CD4-positive, CD25-positive, alpha-beta regulatory T cell (primary cell): ENCODE measurements at regions not wholly inside any gene's neighbourhood (a gene's known extent, or its start where the extent isn't known, plus 50 kb on each side); places are given as distances from the start of the nearest gene placed in this dataset.

Source experiments
- ATAC-seq, 2 donors: fragments of 150-1000 bp; cut with Tn5 transposase; one replicate each; pipeline ENCODE4 v1.10.0; 2021; ENCODE audit warnings: low read depth in 2 of 2, moderate number of reproducible peaks in 2 of 2, moderate library complexity in 1 of 2
- DNase-seq, 3 donors: peaks; one replicate each; pipeline versions ENCODE4 v3.0.0 to v3.0.0-alpha.2; 2012 to 2022; ENCODE audit warnings: mixed read lengths in 1 of 3
- H3K27ac ChIP-seq: one replicate; pipeline ENCODE4 v1.7.0; 2013; ENCODE audit warnings: mild to moderate bottlenecking, low read length; ENCODE audit not compliant: insufficient read depth, poor library complexity, severe bottlenecking
- H3K27me3 ChIP-seq: one replicate; pipeline ENCODE4 v1.7.0; 2013; ENCODE audit warnings: low read length; ENCODE audit not compliant: control insufficient read depth, insufficient read depth
- H3K36me3 ChIP-seq: one replicate; pipeline ENCODE4 v1.7.0; 2013; ENCODE audit warnings: mild to moderate bottlenecking, low read length, moderate library complexity; ENCODE audit not compliant: control insufficient read depth, insufficient read depth
- H3K4me1 ChIP-seq: 2 replicates; pipeline ENCODE4 v1.7.0; 2013; ENCODE audit warnings: mild to moderate bottlenecking, low read length; ENCODE audit not compliant: insufficient read depth, control insufficient read depth, poor library complexity, severe bottlenecking
- H3K4me3 ChIP-seq: one replicate; pipeline ENCODE4 v1.7.0; 2013; ENCODE audit warnings: low read depth, mild to moderate bottlenecking, low read length, moderate library complexity
- H3K9me3 ChIP-seq, 2 experiments: 1 replicate in 1 of 2; 2 replicates in 1 of 2; pipeline ENCODE4 v1.7.0; 2013; ENCODE audit warnings: low read length in 2 of 2, mild to moderate bottlenecking in 1 of 2, moderate library complexity in 1 of 2; ENCODE audit not compliant: control insufficient read depth in 2 of 2
- H3K27ac Mint-ChIP-seq, 3 donors: one replicate each; pipeline ENCODE4 v1.8.0; 2020 to 2022; ENCODE audit warnings: mild to moderate bottlenecking in 3 of 3, mixed read lengths in 3 of 3, moderate library complexity in 2 of 3
- H3K27me3 Mint-ChIP-seq: one replicate; pipeline ENCODE4 v1.8.0; 2022; ENCODE audit warnings: mild to moderate bottlenecking, mixed read lengths
- H3K36me3 Mint-ChIP-seq: one replicate; pipeline ENCODE4 v1.8.0; 2020; ENCODE audit warnings: mixed read lengths
- H3K4me1 Mint-ChIP-seq, 4 donors: one replicate each; pipeline ENCODE4 v1.8.0; 2020 to 2022; ENCODE audit warnings: mixed read lengths in 4 of 4, mild to moderate bottlenecking in 1 of 4
- H3K4me3 Mint-ChIP-seq, 4 donors: one replicate each; pipeline ENCODE4 v1.8.0; 2020 to 2022; ENCODE audit warnings: mild to moderate bottlenecking in 4 of 4, mixed read lengths in 4 of 4, moderate library complexity in 3 of 4
- H3K9me3 Mint-ChIP-seq, 7 donors: one replicate each; pipeline ENCODE4 v1.8.0; 2020 to 2022; ENCODE audit warnings: mixed read lengths in 7 of 7, mild to moderate bottlenecking in 3 of 7, moderate library complexity in 2 of 7

- H3K27me3 Mint-ChIP-seq = no peaks in the 10 kb centered on the region
- H3K9me3 Mint-ChIP-seq = peaks cover under 1 to 21% (median 10%) of the 10 kb centered on the region in 7 donors
These were observed 887.2 kb upstream of the LRATD1 start for GRCh38 chr2:13745330-13745729.

GRCh38 chr2:13751955-13752354 is 880.6 kb upstream of the LRATD1 start:
- H3K9me3 Mint-ChIP-seq = peaks cover 0 to 17% (median 7%) of the 10 kb centered on the region in 7 donors
- no peak overlapping the region for H3K4me3 ChIP-seq

More at GRCh38 chr2:13745330-13745729, 887.2 kb upstream of the LRATD1 start:
- Histone ChIP-seq H3K9me3 (peaks cover 0 to 12% of the 10 kb centered on the region in 2 experiments), H3K4me1 (no peaks in the 10 kb centered on the region), H3K27ac (no peak overlapping the region), H3K4me3 (no peak overlapping the region), H3K36me3 (no peaks in the 10 kb centered on the region), H3K27me3 (no peaks in the 10 kb centered on the region)
- no peak for DNase-seq
- H3K4me1 Mint-ChIP-seq = no peaks in the 10 kb centered on the region
- H3K36me3 Mint-ChIP-seq = no peaks in the 10 kb centered on the region
- no peak for ATAC-seq
- no peak overlapping the region for H3K4me3 Mint-ChIP-seq
- no peak overlapping the region for H3K27ac Mint-ChIP-seq

GRCh38 chr2:13758412-13758811 is 874.1 kb upstream of the LRATD1 start:
- Histone ChIP-seq H3K27ac (no peak overlapping the region), H3K9me3 (peaks cover 0 to 11% of the 10 kb centered on the region in 2 experiments), H3K4me3 (no peak overlapping the region), H3K4me1 (no peaks in the 10 kb centered on the region), H3K27me3 (no peaks in the 10 kb centered on the region), H3K36me3 (no peaks in the 10 kb centered on the region)
- H3K9me3 Mint-ChIP-seq = peaks cover 1 to 12% (median 4%) of the 10 kb centered on the region in 7 donors
- no peaks in the 10 kb centered on the region for H3K27me3 Mint-ChIP-seq
- DNase-seq = no peak
- no peak overlapping the region for H3K27ac Mint-ChIP-seq
- H3K36me3 Mint-ChIP-seq = no peaks in the 10 kb centered on the region
- H3K4me3 Mint-ChIP-seq = no peak overlapping the region
- no peak for ATAC-seq
- H3K4me1 Mint-ChIP-seq = no peaks in the 10 kb centered on the region

More at GRCh38 chr2:13751955-13752354, 880.6 kb upstream of the LRATD1 start:
- DNase-seq (no peak), ATAC-seq (no peak)
- no peaks in the 10 kb centered on the region for H3K4me1 Mint-ChIP-seq
- Histone ChIP-seq H3K9me3 (no peaks in the 10 kb centered on the region), H3K27ac (no peak overlapping the region), H3K36me3 (no peaks in the 10 kb centered on the region), H3K27me3 (no peaks in the 10 kb centered on the region), H3K4me1 (no peaks in the 10 kb centered on the region)
- no peaks in the 10 kb centered on the region for H3K36me3 Mint-ChIP-seq
- H3K27ac Mint-ChIP-seq = no peak overlapping the region
- H3K27me3 Mint-ChIP-seq = no peaks in the 10 kb centered on the region
- H3K4me3 Mint-ChIP-seq = no peak overlapping the region

- ATAC-seq (no peak), DNase-seq (no peak)
- H3K36me3 ChIP-seq = no peaks in the 10 kb centered on the region
- Mint-ChIP-seq H3K4me1 (no peaks in the 10 kb centered on the region), H3K27me3 (no peaks in the 10 kb centered on the region), H3K36me3 (no peaks in the 10 kb centered on the region), H3K27ac (no peak overlapping the region), H3K4me3 (no peak overlapping the region), H3K9me3 (peaks cover 0 to 16% (median 2%) of the 10 kb centered on the region in 7 donors)
- H3K27ac ChIP-seq = no peak overlapping the region
- no peak overlapping the region for H3K4me3 ChIP-seq
- H3K4me1 ChIP-seq = no peaks in the 10 kb centered on the region
- no peaks in the 10 kb centered on the region for H3K9me3 ChIP-seq
- no peaks in the 10 kb centered on the region for H3K27me3 ChIP-seq
These were observed 864.2 kb upstream of the LRATD1 start for GRCh38 chr2:13768274-13768673.

- no peaks in the 10 kb centered on the region for H3K27me3 ChIP-seq
- H3K4me1 Mint-ChIP-seq = no peaks in the 10 kb centered on the region
- H3K4me3 ChIP-seq = no peak overlapping the region
- no peaks in the 10 kb centered on the region for H3K36me3 ChIP-seq
- no peak overlapping the region for H3K27ac Mint-ChIP-seq
- H3K4me1 ChIP-seq = no peaks in the 10 kb centered on the region
- no peak for ATAC-seq
- no peak for DNase-seq
- no peaks in the 10 kb centered on the region for H3K9me3 ChIP-seq
- no peaks in the 10 kb centered on the region for H3K36me3 Mint-ChIP-seq
- H3K27me3 Mint-ChIP-seq = no peaks in the 10 kb centered on the region
- H3K9me3 Mint-ChIP-seq = peaks cover 0 to 17% (median 8%) of the 10 kb centered on the region in 7 donors
- no peak overlapping the region for H3K27ac ChIP-seq
- H3K4me3 Mint-ChIP-seq = no peak overlapping the region
These were observed 862.2 kb upstream of the LRATD1 start for GRCh38 chr2:13770279-13770678.

GRCh38 chr2:13779996-13780395 is 852.5 kb upstream of the LRATD1 start:
- no peak for ATAC-seq
- H3K4me3 ChIP-seq = no peak overlapping the region
- H3K9me3 ChIP-seq = peaks cover 4 to 11% of the 10 kb centered on the region in 2 experiments
- no peaks in the 10 kb centered on the region for H3K4me1 ChIP-seq
- H3K27me3 ChIP-seq = no peaks in the 10 kb centered on the region
- Mint-ChIP-seq H3K4me3 (no peak overlapping the region), H3K27me3 (no peaks in the 10 kb centered on the region), H3K9me3 (peaks cover 0 to 24% (median 3%) of the 10 kb centered on the region in 7 donors), H3K36me3 (no peaks in the 10 kb centered on the region), H3K4me1 (no peaks in the 10 kb centered on the region), H3K27ac (no peak overlapping the region)
- H3K36me3 ChIP-seq = no peaks in the 10 kb centered on the region
- DNase-seq = no peak
- no peak overlapping the region for H3K27ac ChIP-seq

- H3K27ac Mint-ChIP-seq = no peak overlapping the region
These were observed 841.4 kb upstream of the LRATD1 start for GRCh38 chr2:13791019-13791547.

GRCh38 chr2:13806539-13806938 is 826.0 kb upstream of the LRATD1 start:
- Mint-ChIP-seq H3K4me1 (no peaks in the 10 kb centered on the region), H3K36me3 (no peaks in the 10 kb centered on the region), H3K4me3 (no peak overlapping the region), H3K27ac (no peak overlapping the region), H3K9me3 (peaks cover 1 to 16% (median 7%) of the 10 kb centered on the region in 7 donors), H3K27me3 (no peaks in the 10 kb centered on the region)
- H3K4me3 ChIP-seq = no peak overlapping the region
- no peaks in the 10 kb centered on the region for H3K36me3 ChIP-seq
- H3K9me3 ChIP-seq = peaks cover 0 to 5% of the 10 kb centered on the region in 2 experiments
- H3K27ac ChIP-seq = no peak overlapping the region
- ATAC-seq (no peak), DNase-seq (no peak)
- no peaks in the 10 kb centered on the region for H3K27me3 ChIP-seq
- no peaks in the 10 kb centered on the region for H3K4me1 ChIP-seq

More at GRCh38 chr2:13791019-13791547, 841.4 kb upstream of the LRATD1 start:
- ATAC-seq (no peak), DNase-seq (no peak)
- no peaks in the 10 kb centered on the region for H3K36me3 Mint-ChIP-seq
- Histone ChIP-seq H3K4me3 (no peak overlapping the region), H3K27ac (no peak overlapping the region), H3K4me1 (no peaks in the 10 kb centered on the region), H3K9me3 (peaks cover 0 to 4% of the 10 kb centered on the region in 2 experiments), H3K36me3 (no peaks in the 10 kb centered on the region), H3K27me3 (no peaks in the 10 kb centered on the region)
- H3K9me3 Mint-ChIP-seq = peaks cover 0 to 15% (median 3%) of the 10 kb centered on the region in 7 donors
- H3K4me1 Mint-ChIP-seq = no peaks in the 10 kb centered on the region
- no peak overlapping the region for H3K4me3 Mint-ChIP-seq
- no peaks in the 10 kb centered on the region for H3K27me3 Mint-ChIP-seq
